A549 (cell line): ENCODE measurements at regions not wholly inside any gene's neighbourhood (a gene's known extent, or its start where the extent isn't known, plus 50 kb on each side); places are given as distances from the start of the nearest gene placed in this dataset.

ENCODE experiments used
- ATAC-seq, 2 experiments: fragments of 200-7000 bp in 1 of 2; fragments of >200 bp in 1 of 2; cut with Nextera tagmentation in 1 of 2; cut with Tn5 transposase in 1 of 2; 3 replicates each; pipeline versions ENCODE4 v1.8.0 to v1.9.1; 2018 to 2020; ENCODE audit warnings: mild to moderate bottlenecking in 1 of 2, moderate library complexity in 1 of 2
- CTCF ChIA-PET: fragments of 300-600 bp; sonication (Branson Sonifier 250); formaldehyde crosslinking; extraction: SDS; loops from one replicate; lab custom pipeline; 2021; ENCODE audit warnings: antibody characterized with exemption, inconsistent platforms; lab: Yijun Ruan, JAX
- POLR2A ChIA-PET: fragments of 350-600 bp; formaldehyde crosslinking; extraction: SDS; loops from one replicate; lab custom pipeline; 2021; ENCODE audit warnings: antibody characterized with exemption, inconsistent platforms; lab: Yijun Ruan, JAX
- DNase-seq, 2 experiments: peaks; one replicate each; pipeline versions ENCODE4 v3.0.0 to v3.0.0-alpha.2; 2011 to 2016; ENCODE audit warnings: low read depth in 1 of 2, low spot score in 1 of 2
- FAIRE-seq: peaks from 2 replicates; lab custom pipeline; 2011; peaks lifted over from hg19 to GRCh38; lab: Jason Lieb, UNC
- H3K27ac ChIP-seq, 2 experiments: fragments of >200 bp; sonication (Bioruptor Twin); formaldehyde crosslinking; 3 replicates each; pipeline ENCODE4 v1.5.1; 2016 to 2017
- H3K4me1 ChIP-seq: fragments of >200 bp; sonication (Bioruptor Twin); formaldehyde crosslinking; 3 replicates; pipeline ENCODE4 v1.6.1; 2016
- H3K4me2 ChIP-seq: fragments of >200 bp; sonication (Bioruptor Twin); formaldehyde crosslinking; 3 replicates; pipeline ENCODE4 v1.6.1; 2016
- H3K4me3 ChIP-seq: fragments of >200 bp; sonication (Bioruptor Twin); formaldehyde crosslinking; 3 replicates; pipeline ENCODE4 v1.5.1; 2016
- H3K9me3 ChIP-seq: fragments of >200 bp; sonication (Bioruptor Twin); formaldehyde crosslinking; 3 replicates; pipeline ENCODE4 v1.6.1; 2016
- BCL3 ChIP-seq: fragments of >200 bp; sonication (Bioruptor Twin); formaldehyde crosslinking; IDR thresholded peaks from 3 replicates; pipeline ENCODE4 v1.6.1; 2016
- CBX2 ChIP-seq: fragments of 200-600 bp; sonication (generic); IDR thresholded peaks from 2 replicates; pipeline ENCODE4 v1.6.1; 2016; ENCODE audit warnings: low read depth, mild to moderate bottlenecking, borderline replicate concordance
- CBX8 ChIP-seq: fragments of 200-600 bp; sonication (generic); IDR thresholded peaks from 2 replicates; pipeline ENCODE4 v1.6.1; 2016
- CEBPB ChIP-seq, 2 experiments: fragments of >200 bp in 1 of 2; sonication (Bioruptor Twin) in 1 of 2; formaldehyde crosslinking in 1 of 2; IDR thresholded peaks; 2 replicates each; pipeline ENCODE4 v1.6.1; 2012 to 2016
- CHD2 ChIP-seq: fragments of 150-350 bp; IDR thresholded peaks from 2 replicates; pipeline ENCODE4 v1.6.1; 2014; ENCODE audit warnings: low read length; ENCODE audit not compliant: partially characterized antibody
- EHF ChIP-seq: fragments of 250-450 bp; sonication (Bioruptor Pico); IDR thresholded peaks from 2 replicates; pipeline ENCODE4 v1.5.0; 2020; ENCODE audit warnings: mild to moderate bottlenecking
- EHMT2 ChIP-seq: fragments of 200-600 bp; sonication (generic); IDR thresholded peaks from 2 replicates; pipeline ENCODE4 v1.6.1; 2016; ENCODE audit warnings: antibody characterized with exemption, low read depth, mild to moderate bottlenecking, moderate library complexity
- FOSB ChIP-seq: fragments of 250-450 bp; sonication (Bioruptor Pico); IDR thresholded peaks from 2 replicates; pipeline ENCODE4 v1.5.0; 2020; ENCODE audit warnings: mild to moderate bottlenecking, moderate library complexity
- FOSL2 ChIP-seq, 2 experiments: fragments of 450-650 bp in 1 of 2; fragments of >200 bp in 1 of 2; sonication (Bioruptor Twin) in 1 of 2; formaldehyde crosslinking; IDR thresholded peaks; 2 replicates each; pipeline versions ENCODE4 v1.5.0 to v1.6.1; 2016 to 2020; ENCODE audit warnings: mild to moderate bottlenecking in 1 of 2, moderate library complexity in 1 of 2
- FOXS1 ChIP-seq: fragments of 250-450 bp; sonication (Bioruptor Pico); IDR thresholded peaks from 2 replicates; pipeline ENCODE4 v1.5.0; 2020; ENCODE audit warnings: mild to moderate bottlenecking, moderate library complexity
- HOXB13 ChIP-seq: fragments of 250-450 bp; sonication (Bioruptor Pico); IDR thresholded peaks from 2 replicates; pipeline ENCODE4 v1.5.0; 2020; ENCODE audit warnings: low read depth, mild to moderate bottlenecking, moderate library complexity
- HOXB5 ChIP-seq: fragments of 250-450 bp; sonication (Bioruptor Pico); IDR thresholded peaks from 2 replicates; pipeline ENCODE4 v1.5.0; 2020; ENCODE audit warnings: mild to moderate bottlenecking, moderate library complexity
- JUNB ChIP-seq: fragments of >200 bp; sonication (Bioruptor Twin); formaldehyde crosslinking; IDR thresholded peaks from 2 replicates; pipeline ENCODE4 v1.6.1; 2016
- KDM1A ChIP-seq: fragments of 200-600 bp; sonication (generic); IDR thresholded peaks from 2 replicates; pipeline ENCODE4 v1.6.1; 2016; ENCODE audit warnings: low read depth, mild to moderate bottlenecking
- PHF8 ChIP-seq: fragments of 200-600 bp; sonication (generic); IDR thresholded peaks from 2 replicates; pipeline ENCODE4 v1.6.1; 2016; ENCODE audit warnings: low read depth, mild to moderate bottlenecking, antibody characterized with exemption, moderate library complexity, borderline replicate concordance
- POLR2AphosphoS2 ChIP-seq: conservative IDR thresholded peaks from 2 replicates; pipeline ENCODE4 v1.6.1; 2012; ENCODE audit warnings: low read length, improper control_type of control experiment, inconsistent platforms
- RAD21 ChIP-seq, 2 experiments: fragments of >200 bp in 1 of 2; sonication (Bioruptor Twin) in 1 of 2; formaldehyde crosslinking in 1 of 2; IDR thresholded peaks in 1 of 2; conservative IDR thresholded peaks in 1 of 2; 2 replicates in 1 of 2; 3 replicates in 1 of 2; pipeline ENCODE4 v1.6.1; 2012 to 2018; ENCODE audit warnings: inconsistent platforms in 1 of 2
- RARB ChIP-seq: fragments of 250-450 bp; sonication (Bioruptor Pico); IDR thresholded peaks from 2 replicates; pipeline ENCODE4 v1.8.0; 2021; ENCODE audit warnings: mild to moderate bottlenecking, moderate library complexity
- RCOR1 ChIP-seq: fragments of 150-350 bp; IDR thresholded peaks from 2 replicates; pipeline ENCODE4 v1.6.1; 2014; ENCODE audit warnings: antibody characterized with exemption, low read length, low read depth
- SMC3 ChIP-seq: fragments of >200 bp; sonication (Bioruptor Twin); formaldehyde crosslinking; IDR thresholded peaks from 3 replicates; pipeline ENCODE4 v1.6.1; 2018; ENCODE audit warnings: inconsistent platforms
- TFCP2L1 ChIP-seq: fragments of 250-450 bp; sonication (Bioruptor Pico); IDR thresholded peaks from 2 replicates; pipeline ENCODE4 v1.5.0; 2021; ENCODE audit warnings: mild to moderate bottlenecking
- TP53 ChIP-seq: fragments of 250-450 bp; sonication (Bioruptor Pico); IDR thresholded peaks from 2 replicates; pipeline ENCODE4 v1.5.0; 2021; ENCODE audit warnings: mild to moderate bottlenecking, moderate library complexity
- USF2 ChIP-seq: fragments of 450-650 bp; IDR thresholded peaks from 2 replicates; pipeline ENCODE4 v1.6.1; 2014; ENCODE audit warnings: antibody characterized with exemption
- ZNF302 ChIP-seq: fragments of 250-450 bp; sonication (Bioruptor Pico); IDR thresholded peaks from 2 replicates; pipeline ENCODE4 v1.9.0; 2021; ENCODE audit warnings: inconsistent platforms, mild to moderate bottlenecking, moderate library complexity
- ZSCAN20 ChIP-seq: fragments of 250-450 bp; sonication (Bioruptor Pico); IDR thresholded peaks from 2 replicates; pipeline ENCODE4 v1.8.0; 2022; ENCODE audit warnings: mild to moderate bottlenecking, moderate library complexity
- WGBS: methylation state at CpG from one replicate; pipeline ENCODE4 v1.1.6; 2017; ENCODE audit errors: missing lambda C conversion rate; 5-methylcytosine and 5-hydroxymethylcytosine counted together

DNA sequence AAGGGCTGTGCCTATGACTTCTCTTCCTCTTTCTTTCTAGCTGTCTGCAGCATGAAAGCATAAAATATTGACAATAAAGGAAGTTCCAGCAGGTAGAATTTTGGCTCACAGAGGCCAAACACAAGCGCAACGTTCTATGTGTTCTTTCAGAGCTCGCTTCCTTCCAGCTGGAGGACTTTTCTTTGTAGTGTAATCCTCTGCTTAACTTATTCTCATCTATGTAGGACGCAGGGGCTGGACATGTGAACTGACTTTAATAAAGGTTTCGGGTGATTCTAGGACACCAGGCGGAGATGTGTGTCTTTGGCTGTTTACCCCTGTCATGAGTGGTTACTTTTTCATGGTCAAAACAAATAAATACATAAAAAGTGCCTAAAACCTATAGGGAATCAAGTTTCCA lies 191.5 kb upstream of the MAF start:
- ATAC-seq (no peak), DNase-seq (no peak), FAIRE-seq (no peak)
- Histone ChIP-seq H3K27ac (no peak overlapping the region), H3K4me3 (no peak overlapping the region), H3K4me1 (no peaks in the 10 kb centered on the region), H3K9me3 (no peaks in the 10 kb centered on the region), H3K4me2 (no peak overlapping the region)
- TF ChIP-seq HOXB13 (CRISPR knock-in tag) = no peak
- TF ChIP-seq POLR2AphosphoS2 = no peak
- TF ChIP-seq EHF (CRISPR knock-in tag) = no peak
- no peak for TF ChIP-seq FOSB (CRISPR knock-in tag)
- no peak for TF ChIP-seq ZSCAN20 (CRISPR knock-in tag)
- no peak for TF ChIP-seq TP53 (CRISPR knock-in tag)
- TF ChIP-seq CEBPB (IDR thresholded peaks at IDR 0.05) = no peak
- no peak for TF ChIP-seq SMC3
- TF ChIP-seq PHF8 = no peak
- TF ChIP-seq FOSL2 (IDR thresholded peaks at IDR 0.05) = no peak
- no peak for TF ChIP-seq FOSL2 (CRISPR knock-in tag; IDR thresholded peaks at IDR 0.05)
- no peak for TF ChIP-seq USF2
- TF ChIP-seq JUNB = no peak
- POLR2A ChIA-PET = no interaction called here
- 80% methylated on average over 6 of the region's 6 CpGs for WGBS
- CTCF ChIA-PET = no interaction called here

- 63% methylated on average over 6 of the region's 6 CpGs for WGBS
- POLR2A ChIA-PET = no interaction called here
- TF ChIP-seq EHMT2 (no peak), BCL3 (no peak), KDM1A (no peak), TFCP2L1 (CRISPR knock-in tag) (no peak), SMC3 (no peak), FOXS1 (CRISPR knock-in tag) (no peak), CHD2 (no peak), POLR2AphosphoS2 (no peak), EHF (CRISPR knock-in tag) (no peak), RAD21 (conservative IDR thresholded peaks at IDR 0.05 in 1 of 2, IDR thresholded peaks at IDR 0.05 in 1 of 2) (no peak), ZNF302 (no peak), HOXB5 (CRISPR knock-in tag) (no peak), JUNB (no peak), CBX8 (no peak), RARB (CRISPR knock-in tag) (no peak), PHF8 (no peak), RCOR1 (no peak)
- Histone ChIP-seq H3K9me3 (no peaks in the 10 kb centered on the region), H3K4me3 (no peak overlapping the region), H3K4me1 (no peaks in the 10 kb centered on the region), H3K4me2 (no peak overlapping the region), H3K27ac (no peak overlapping the region)
- no peak for ATAC-seq
- no peak for FAIRE-seq
- no peak for DNase-seq
- CTCF ChIA-PET = no interaction called here
These were observed 190.3 kb upstream of the MAF start for GRCh38 chr16:79790854-79791253.

DNA sequence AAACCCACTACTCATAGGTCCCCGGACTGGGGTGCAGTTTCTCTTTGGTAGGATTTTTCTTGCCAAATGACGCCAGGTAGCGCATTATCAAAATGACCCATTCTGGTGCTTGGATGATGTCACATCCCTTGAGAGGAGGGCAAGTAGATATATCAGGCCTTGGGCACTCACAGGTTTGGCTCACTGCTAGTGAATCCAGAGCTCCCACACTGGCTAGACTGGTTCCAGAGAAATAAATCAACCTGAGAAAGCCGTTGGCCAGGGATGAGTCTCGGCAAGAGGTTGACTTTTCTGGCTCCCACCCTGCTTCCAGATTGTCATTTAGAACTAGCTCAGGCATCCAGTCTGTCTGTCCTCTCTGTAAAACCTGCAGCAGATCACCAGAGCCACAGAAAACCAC lies 188.4 kb upstream of the MAF start:
- CTCF ChIA-PET = no interaction called here
- TF ChIP-seq ZNF302 = no peak
- TF ChIP-seq CBX2 = no peak
- no peak for TF ChIP-seq USF2
- TF ChIP-seq, all 56 proteins: peak for 0
- DNase-seq (no peak), ATAC-seq (no peak), FAIRE-seq (no peak)
- POLR2A ChIA-PET = no interaction called here
- H3K4me3 ChIP-seq = no peak overlapping the region
- no peaks in the 10 kb centered on the region for H3K4me1 ChIP-seq
- no peak overlapping the region for H3K27ac ChIP-seq
- H3K9me3 ChIP-seq = no peaks in the 10 kb centered on the region
- 57% methylated on average over 5 of the region's 5 CpGs for WGBS
- H3K4me2 ChIP-seq = no peak overlapping the region
